GM12865 (cell line): ENCODE measurements at regions not wholly inside any gene's neighbourhood (a gene's known extent, or its start where the extent isn't known, plus 50 kb on each side); places are given as distances from the start of the nearest gene placed in this dataset.

Source experiments
- DNase-seq: peaks from one replicate; pipeline ENCODE4 v3.0.0; 2010; ENCODE audit warnings: low read depth
- H3K4me3 ChIP-seq: 2 replicates; pipeline ENCODE4 v1.5.1; 2011; ENCODE audit warnings: mild to moderate bottlenecking, low read depth, low read length, control low read depth
- CTCF ChIP-seq: IDR thresholded peaks from 2 replicates; pipeline ENCODE4 v1.5.1; 2011; ENCODE audit warnings: low read length, control low read depth, low read depth, inconsistent platforms; ENCODE audit not compliant: insufficient read depth; ENCODE audit errors: missing control alignments

GRCh38 chr1:221336126-221336525, 405.8 kb downstream of the DUSP10 start:
- no peak for DNase-seq
- H3K4me3 ChIP-seq, result no peak overlapping the region
- no peak for TF ChIP-seq CTCF

GRCh38 chr1:221337106-221337505, 404.8 kb downstream of the DUSP10 start:
- TF ChIP-seq CTCF, result no peak
- DNase-seq, result no peak
- H3K4me3 ChIP-seq, result no peak overlapping the region

- TF ChIP-seq CTCF, result no peak
- no peak for DNase-seq
- H3K4me3 ChIP-seq, result no peak overlapping the region
Measured at GRCh38 chr1:221343136-221343535, 398.8 kb downstream of the DUSP10 start.

- no peak for TF ChIP-seq CTCF
- no peak for DNase-seq
- no peak overlapping the region for H3K4me3 ChIP-seq
Measured at GRCh38 chr1:221343607-221344006, 398.3 kb downstream of the DUSP10 start.

GRCh38 chr1:221344693-221345092, 397.2 kb downstream of the DUSP10 start:
- TF ChIP-seq CTCF, result no peak
- H3K4me3 ChIP-seq, result no peak overlapping the region
- no peak for DNase-seq

GRCh38 chr1:221347706-221348105, 394.2 kb downstream of the DUSP10 start:
- DNase-seq, result no peak
- TF ChIP-seq CTCF, result no peak

GRCh38 chr1:221350091-221350490, 391.8 kb downstream of the DUSP10 start:
- no peak overlapping the region for H3K4me3 ChIP-seq
- TF ChIP-seq CTCF, result no peak
- no peak for DNase-seq

More at GRCh38 chr1:221347706-221348105, 394.2 kb downstream of the DUSP10 start:
- no peak overlapping the region for H3K4me3 ChIP-seq
